Left cardiac atrium (tissue), 4 donors: ENCODE measurements at regions not wholly inside any gene's neighbourhood (a gene's known extent, or its start where the extent isn't known, plus 50 kb on each side); places are given as distances from the start of the nearest gene placed in this dataset.
A peak's percentile ranks its signal among the peaks of the same experiment; 100 is the strongest.

ENCODE experiments used
- ATAC-seq, 2 donors: fragments of 200-7000 bp; cut with Tn5 transposase; one replicate each; pipeline ENCODE4 v1.9.1; 2020; ENCODE audit warnings: mild to moderate bottlenecking in 2 of 2, moderate library complexity in 2 of 2
- DNase-seq: peaks from one replicate; pipeline ENCODE4 v3.0.0-alpha.2; 2020
- intact Hi-C, 2 donors: fragments of 100-400 bp; cut with DNase I; formaldehyde crosslinking; loops; one replicate each; pipeline versions ENCODE4 v1.14.1 to v1.15.1; 2022 to 2023
- donor health status: DM: no; HTN: yes; CAD: no.
- donor health status: DM: no; HTN: yes; CAD: no; lungs with severe emphysema.
- donor health status: DM: yes; HTN: yes; CAD: no.
- donor health status: Dilated cardiomyopathy.

DNA sequence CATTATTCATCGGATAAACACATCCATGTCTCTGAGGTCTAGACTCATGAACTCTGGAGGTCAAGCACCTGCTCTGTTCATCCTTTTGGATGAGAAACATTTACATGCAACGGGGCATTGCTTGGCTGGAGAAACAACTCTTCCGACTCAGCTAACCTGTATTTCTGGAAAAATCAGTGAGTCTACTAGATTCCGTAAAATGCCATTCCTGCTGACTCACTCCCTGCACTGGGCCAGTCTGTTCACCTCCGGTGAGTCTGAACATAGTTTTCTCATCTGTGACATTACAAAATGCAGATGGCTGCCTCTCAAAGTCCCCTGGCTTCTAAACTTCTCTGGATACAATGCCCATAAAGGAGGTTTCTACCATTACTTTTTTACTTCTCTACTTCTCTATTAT, 185.7 kb upstream of the HS3ST1 start:
- peak in 1 of 2 donors; percentile 54 for ATAC-seq

DNA sequence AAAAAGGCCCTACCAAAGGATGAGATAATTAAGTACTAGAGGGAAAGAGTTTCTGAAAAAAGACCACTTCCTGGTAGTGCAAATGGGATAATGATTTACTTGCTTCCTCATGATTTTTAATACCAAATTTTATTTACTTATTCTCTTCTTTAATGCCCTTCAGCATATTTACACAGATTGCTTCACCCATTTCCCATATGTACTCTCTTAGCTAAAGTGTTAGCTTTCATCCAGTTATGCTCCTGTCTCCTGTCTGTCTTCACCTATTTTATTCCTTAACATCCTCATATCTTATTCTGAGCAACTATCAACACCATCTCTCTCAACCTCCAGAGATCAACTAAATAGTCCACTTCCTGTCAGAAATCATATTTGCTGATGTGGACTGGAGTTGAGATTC, 183.2 kb upstream of the HS3ST1 start:
- no peak for DNase-seq
- intact Hi-C loops = no loop called here
- no peak for ATAC-seq

More for the DNA sequence above, 185.7 kb upstream of the HS3ST1 start:
- no peak for DNase-seq
- intact Hi-C loops = no loop called here

DNA sequence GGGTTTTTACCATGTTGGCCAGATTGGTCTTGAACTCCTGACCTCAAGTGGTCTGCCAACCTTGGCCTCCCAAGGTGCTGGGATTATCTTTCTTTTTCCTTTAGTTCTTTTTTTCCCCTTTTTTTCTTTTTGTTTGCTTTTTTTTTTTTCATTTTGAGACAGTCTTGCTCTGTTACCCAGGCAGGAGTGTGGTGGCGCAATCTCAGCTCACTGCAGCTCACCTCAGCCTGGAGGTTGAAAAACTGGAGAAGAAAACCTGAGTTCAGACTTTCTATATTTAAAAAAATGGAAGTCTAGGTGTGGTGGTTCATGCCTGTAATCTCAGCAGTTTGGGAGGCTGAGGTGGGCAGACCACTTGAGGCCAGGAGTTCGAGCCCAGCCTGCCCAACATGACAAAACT, 181.1 kb upstream of the HS3ST1 start:
- no peak for ATAC-seq
- intact Hi-C loops = no loop called here
- no peak for DNase-seq

DNA sequence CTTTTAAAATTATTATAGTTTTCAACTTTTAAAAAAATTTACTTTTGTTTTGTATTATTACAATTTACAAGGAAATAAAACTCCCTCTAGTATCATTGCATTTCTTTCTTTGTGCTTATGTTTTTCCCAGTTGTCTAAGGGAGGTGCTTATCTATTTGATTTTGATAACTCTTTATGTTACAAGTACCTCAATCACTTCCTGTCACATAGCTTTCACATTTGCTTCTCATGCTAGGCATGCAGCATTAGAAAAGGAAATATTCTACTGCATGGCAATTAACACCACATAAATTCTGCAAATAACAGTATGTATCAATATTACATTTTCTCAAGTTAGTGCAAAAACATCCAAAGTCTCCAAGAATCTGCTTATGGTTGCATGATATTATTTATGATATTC, 180.3 kb upstream of the HS3ST1 start:
- intact Hi-C loops = no loop called here
- DNase-seq (no peak), ATAC-seq (no peak)

DNA sequence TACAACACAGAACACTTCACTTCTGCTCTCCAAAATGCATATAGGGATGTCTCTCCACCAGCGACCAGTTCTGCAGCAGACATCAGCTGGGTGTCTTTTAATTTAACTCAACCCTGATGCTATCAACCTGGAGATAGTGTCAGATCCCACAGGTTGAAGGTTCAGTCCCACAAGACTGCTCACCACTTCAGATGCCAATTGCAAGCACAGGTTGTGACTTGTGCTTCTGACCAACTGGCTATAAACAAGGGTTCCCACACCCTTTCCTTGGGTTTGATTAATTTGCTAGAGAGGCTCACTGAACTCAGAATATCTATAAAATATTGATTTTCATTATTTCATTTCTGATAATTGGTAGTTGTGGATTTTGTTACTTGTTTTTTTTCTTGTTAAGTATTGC, 177.4 kb upstream of the HS3ST1 start:
- DNase-seq = no peak
- no peak for ATAC-seq
- intact Hi-C loops = no loop called here

DNA sequence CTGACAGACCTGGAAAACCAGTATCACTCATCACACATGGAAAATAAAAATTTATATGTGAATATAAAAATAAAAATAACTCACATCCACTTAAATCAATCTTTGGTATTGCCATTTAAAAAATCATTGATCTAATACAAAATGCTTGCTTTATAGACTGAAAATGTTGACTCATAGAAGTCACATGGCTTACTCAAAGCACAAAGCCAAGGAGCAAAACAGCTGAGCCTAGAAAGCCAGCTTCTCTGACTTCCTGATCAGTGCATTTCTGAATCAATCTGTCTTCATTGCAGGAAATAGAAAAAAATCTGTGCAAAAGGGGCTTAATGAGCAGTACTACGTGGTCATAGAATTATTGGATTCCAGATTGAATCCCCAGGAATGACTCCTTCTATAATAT, 176.9 kb upstream of the HS3ST1 start:
- intact Hi-C loops = no loop called here
- DNase-seq (no peak), ATAC-seq (no peak)

DNA sequence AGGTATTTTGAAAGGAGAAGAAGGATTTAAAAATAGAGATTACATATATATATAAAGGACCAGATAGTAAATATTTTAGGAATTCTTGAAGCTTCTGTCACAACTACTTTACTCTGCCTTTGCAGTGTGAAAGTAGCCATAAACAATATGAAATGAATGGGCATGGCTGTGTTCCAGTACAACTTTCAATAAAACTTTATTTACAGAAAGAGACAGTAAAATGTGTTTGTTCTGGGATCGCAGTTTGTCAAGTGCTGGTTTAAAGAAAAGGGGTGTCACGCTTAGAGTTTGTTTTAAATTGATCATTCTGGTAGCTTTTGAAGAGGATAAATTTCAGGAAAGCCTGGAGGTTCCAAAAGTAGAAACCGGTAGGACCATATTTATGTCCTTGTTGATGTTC, 176.1 kb upstream of the HS3ST1 start:
- no peak for DNase-seq
- intact Hi-C loops = no loop called here
- no peak for ATAC-seq

DNA sequence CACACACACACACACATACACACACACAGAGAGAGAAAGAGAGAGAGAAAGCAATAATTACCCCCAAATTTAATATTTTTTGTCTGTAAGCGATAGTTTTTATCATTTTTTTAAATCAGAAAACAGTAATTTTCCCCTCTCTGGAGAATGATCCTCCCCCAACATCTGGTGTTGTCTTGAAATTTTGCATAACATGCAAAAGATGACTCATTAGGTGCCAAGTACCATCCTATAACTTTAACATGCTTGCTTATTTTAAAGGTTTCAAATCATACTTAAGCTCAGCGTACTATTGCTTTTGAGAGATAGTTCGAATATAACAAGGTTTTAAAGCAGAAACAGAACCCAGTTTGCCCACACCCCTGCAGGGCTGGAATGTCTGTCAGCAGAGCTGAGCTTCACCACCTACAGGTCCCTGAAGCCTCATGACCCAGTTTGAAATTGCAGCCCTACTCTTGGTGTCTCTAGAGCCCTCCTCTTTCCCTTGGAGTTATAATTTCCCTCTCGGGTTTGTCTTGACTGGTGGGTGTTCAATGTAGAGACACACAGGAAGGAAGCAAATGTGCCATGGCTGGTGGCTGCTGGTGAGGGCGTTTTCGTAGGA, 175.0 kb upstream of the HS3ST1 start:
- DNase-seq (no peak), ATAC-seq (no peak)
- intact Hi-C loops = no loop called here

DNA sequence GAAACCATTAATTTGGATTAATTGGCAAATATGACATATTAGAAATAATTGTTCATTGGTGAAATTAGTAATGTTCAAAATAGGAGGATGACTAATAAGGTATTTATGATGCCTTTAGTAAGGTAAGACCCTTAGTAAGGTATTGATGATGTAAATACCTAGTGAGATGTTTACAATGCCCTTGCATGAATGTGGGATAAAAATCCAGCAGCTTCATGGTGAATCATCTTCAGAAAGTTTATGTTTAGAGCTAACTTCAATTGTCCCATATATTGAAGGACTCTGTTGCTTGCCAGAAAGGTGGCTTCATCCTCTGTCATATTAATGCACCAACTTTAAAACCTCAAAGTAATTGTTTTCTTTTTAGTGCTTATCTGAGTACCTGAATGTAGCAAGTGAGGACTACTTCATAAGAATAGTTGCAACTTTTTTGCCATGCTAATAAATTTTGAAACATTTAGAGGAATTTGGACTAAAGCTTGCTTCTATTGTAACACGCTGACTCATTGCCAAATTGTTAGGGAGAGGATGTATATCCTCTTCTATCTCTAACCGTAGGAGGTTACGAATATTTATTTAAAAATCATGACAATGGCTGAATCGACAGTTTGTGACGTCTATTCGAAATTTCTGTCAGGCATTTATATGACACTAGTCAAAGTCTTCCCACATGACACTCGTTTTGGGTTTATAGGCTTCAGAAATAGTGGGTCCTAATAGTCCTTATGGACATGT, 174.1 kb upstream of the HS3ST1 start:
- no peak for DNase-seq
- intact Hi-C loops = no loop called here
- ATAC-seq = no peak

DNA sequence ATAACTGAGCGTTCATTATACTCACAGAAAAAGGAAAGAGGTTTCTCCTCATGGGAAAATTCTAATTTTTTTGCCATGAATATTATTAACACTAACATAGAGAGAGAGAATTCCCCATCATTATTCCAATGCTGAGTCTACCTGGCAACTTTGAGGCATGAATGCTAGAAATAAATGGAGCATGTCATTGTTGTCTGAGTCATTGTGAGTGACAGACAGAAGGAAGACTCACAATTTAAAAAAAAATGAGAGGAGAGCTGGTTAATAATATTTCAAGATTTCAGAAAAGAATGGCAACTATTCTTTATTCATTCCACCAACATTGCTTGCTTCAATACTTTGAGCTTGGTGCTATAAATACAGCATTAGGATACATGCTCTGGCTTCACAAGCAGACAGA, 170.4 kb upstream of the HS3ST1 start:
- intact Hi-C loops = no loop called here
- no peak for ATAC-seq
- no peak for DNase-seq

DNA sequence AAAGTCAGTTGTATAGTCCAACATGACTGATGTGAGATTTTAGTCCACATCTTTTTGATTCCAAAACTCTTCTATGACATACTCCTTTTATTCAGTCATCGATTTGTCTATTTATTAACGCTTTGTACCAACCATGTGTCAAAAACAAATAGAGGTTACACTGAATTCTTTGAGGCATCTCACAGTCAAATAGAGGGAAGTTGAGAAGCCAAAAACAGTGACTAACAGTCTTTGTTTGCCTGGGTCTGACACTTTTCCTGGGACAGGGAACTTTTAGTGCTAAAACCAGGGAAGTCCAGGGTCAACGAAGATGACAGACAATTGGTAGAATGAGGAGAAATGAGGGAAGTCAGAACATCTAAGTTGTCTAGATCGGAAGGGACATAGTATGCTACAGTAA, 169.9 kb upstream of the HS3ST1 start:
- intact Hi-C loops = no loop called here

DNA sequence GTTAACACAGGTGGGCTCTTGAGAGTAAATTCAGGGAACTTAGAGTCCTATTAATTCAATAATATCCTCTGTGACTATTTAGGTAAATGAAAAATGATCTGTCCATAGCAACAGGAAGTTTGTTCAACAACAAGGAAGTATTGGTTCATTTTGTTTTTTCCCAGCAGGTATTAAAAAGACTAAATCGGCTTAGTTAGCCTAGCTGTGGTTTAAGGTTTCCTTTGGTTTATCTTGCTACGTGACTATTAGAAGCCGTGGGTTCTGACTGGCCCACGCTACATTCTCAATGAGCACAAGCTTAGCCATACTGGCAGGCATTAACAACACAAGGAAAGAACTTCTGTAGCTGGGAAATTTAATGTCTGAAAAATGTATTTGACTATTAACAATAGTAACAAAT, 168.8 kb upstream of the HS3ST1 start:
- no peak for ATAC-seq
- DNase-seq = no peak
- intact Hi-C loops = no loop called here

More for the DNA sequence above, 169.9 kb upstream of the HS3ST1 start:
- ATAC-seq (no peak), DNase-seq (no peak)

DNA sequence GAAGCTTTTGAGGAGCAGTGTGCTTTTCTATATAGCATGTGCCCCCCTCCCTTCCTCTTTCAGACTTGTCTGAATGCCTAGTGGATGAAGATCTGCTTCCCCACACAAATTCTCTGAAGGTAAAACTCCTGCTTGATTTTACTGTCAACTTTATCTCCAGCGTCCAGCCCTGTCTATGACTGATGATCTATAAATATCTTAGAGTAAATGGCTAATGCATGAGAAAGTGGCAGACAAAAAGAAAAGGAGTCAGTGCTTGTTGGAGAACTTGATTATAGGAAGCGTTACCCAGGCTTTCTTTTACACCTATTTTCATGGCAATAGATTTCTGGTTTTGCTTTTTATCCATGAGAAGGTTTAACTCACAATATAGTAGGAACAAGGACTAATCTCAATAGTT, 168.3 kb upstream of the HS3ST1 start:
- DNase-seq (no peak), ATAC-seq (peak in 1 of 2 donors; percentile 47)
- intact Hi-C loops = no loop called here

DNA sequence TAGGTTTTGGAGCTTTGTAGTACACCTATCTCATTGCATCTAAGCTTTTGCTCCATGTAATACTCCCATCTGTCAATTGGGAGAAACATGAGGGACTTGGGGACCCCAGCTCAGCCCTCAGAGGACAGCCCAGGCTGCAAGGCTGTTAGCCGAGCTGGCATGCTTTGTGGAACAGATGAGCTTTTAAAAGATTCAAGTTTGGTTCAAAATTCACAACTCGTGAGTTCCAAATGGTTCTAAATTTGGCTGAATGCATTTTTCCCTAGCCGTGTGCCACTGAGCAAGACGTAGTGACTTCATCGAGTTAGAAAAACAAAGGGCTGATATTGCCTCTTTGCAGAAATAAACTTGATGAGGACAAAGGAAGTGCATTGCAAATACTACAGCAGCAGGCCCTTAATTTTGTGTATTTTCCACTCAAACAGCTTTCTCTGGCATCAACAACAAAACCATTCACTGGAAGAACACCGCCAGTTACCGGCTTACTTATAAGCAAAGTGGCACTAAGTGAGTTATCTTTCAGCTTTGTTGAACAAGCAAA, 165.0 kb upstream of the HS3ST1 start:
- ATAC-seq (no peak), DNase-seq (no peak)
- intact Hi-C loops = no loop called here

DNA sequence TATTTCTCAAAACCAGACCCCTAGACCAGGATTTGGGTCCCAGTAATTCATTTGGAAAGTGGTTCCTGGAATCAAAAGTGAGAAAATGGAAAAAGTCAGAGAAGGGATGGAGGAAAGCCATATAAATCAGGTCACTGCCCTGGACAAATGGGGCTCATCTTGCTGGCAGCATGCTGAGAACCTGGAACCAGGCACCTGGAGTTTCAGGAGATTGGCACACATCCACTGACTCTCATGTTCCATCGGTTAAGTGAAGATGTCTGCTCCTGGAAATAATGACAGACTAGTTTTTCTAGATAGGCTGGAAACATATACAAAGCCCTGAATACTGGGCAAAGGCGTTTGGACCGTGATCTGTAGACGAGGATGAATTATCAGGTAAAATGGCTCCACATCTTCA, 163.6 kb upstream of the HS3ST1 start:
- ATAC-seq (no peak), DNase-seq (no peak)
- intact Hi-C loops = no loop called here

DNA sequence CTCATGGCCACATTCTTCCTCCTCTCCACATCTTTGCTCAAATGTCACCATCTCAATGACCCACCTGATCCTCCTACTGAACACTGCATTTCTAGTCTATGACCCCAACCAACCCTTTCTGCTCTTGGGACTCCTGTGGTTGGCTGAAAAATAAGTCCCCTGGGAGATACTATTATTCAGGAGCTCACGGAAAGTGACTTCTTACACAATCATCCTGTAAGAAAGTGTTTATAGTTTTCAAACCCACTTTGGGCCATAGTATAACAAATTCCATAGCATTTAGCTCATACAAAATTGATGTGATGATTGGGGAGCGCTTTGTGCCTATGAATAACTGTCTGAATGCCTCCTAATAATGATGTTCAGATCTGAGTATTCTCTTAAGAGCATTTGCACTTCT, 161.4 kb upstream of the HS3ST1 start:
- DNase-seq (no peak), ATAC-seq (no peak)
- intact Hi-C loops = no loop called here

DNA sequence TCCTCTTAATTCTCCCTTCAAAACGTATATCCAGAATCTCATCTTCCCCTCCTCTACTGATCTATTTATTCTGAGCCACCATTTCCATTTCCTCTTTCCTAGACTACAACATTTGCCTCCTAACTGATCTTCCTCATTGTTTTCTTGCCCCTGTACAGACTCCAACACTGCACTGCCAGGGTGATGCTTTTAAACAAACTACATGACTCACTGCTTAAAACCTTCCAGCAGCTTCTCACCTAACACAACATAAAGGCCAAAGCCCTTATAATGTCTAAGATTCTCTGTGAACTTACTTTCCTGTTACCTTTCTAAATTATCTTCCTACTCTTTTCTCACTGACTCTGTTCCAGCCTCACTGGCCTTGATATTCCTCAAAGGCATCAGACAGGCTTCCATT, 161.0 kb upstream of the HS3ST1 start:
- intact Hi-C loops = no loop called here
- DNase-seq (no peak), ATAC-seq (no peak)

DNA sequence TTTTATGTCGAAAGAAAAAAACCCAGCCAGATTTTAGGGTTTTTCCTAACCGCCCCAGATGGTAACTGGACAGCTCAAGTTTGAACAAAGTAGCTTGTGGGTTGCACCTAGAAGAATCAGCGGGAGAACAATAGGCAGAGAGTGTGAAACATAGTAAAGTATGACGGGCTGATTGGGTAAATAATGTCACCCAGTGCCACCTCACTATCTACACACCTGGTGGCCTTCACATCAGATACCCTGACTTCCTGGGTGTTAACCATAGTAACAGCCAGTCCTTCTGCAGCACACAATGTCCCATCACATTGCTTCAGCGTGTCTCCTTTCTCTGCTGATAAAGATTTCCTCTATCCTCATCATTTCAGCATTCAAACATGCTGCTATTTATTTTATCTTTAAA, 159.1 kb upstream of the HS3ST1 start:
- intact Hi-C loops = no loop called here
- DNase-seq (no peak), ATAC-seq (no peak)

DNA sequence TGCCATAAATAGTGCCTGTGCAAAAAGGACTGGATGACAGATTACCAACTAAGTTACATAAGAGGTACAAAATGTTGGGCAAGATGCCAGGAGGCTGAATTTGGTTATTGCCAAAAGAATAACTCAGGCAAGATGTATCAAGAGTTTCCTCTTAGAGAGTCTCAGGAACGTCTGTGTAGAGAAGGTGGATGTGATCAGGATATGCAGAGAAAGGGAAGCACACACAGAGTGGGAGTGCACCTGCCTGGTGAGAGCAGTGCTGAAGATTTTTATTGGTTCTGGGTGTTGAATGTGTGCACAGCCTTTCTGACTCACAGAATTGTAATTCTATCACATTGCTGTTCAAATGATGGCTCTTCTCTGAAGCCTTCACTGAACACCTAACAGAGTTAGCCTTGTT, 156.8 kb upstream of the HS3ST1 start:
- peak in 1 of 2 donors; percentile 26 for ATAC-seq
- no peak for DNase-seq
- intact Hi-C loops = no loop called here

DNA sequence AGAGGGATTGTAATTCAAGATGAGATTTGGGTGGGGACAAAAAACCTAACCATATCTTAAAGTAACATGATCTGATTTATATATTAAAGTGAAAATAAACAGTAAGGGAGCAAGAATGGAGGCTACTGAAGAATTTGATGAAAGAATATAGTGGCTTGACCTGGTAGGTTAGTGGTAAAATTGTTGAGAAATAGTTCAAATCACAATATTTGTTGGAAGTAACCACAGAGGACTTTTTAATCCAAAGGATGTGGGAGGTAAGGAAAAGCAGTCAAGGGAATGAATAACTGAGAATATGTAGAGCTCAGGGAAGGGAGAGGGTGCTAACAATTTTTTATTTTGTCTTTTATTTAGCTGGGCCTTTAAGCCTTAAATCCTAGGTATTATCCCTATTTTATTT, 139.8 kb upstream of the HS3ST1 start:
- intact Hi-C loops = no loop called here
- ATAC-seq (no peak), DNase-seq (no peak)

DNA sequence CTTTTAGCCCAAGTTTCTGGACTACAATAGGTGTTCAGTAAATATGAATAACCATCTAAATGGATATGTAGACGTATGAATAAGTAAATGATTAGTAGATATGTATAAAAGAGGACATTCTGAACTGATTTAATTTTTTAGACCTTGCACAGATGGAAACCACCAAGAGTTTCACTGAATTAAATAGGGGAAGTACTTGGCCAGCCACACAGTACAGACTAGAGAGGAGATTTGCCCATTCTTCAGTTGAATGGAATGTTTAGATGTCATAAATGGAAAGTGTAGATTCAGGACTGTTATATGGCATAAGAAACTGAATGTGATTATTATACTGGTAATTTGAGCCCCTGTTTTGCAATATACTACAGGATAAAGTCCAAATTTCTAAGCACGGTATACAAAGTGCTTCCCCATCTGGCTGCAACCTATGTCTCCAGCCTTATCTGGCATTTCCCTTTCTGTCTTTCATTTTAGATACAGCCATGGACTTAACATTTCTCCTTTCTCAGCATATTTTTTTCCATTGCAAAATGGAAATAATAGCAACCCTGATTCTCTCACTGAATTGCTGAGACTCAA, 137.8 kb upstream of the HS3ST1 start:
- DNase-seq = no peak
- ATAC-seq = no peak
- intact Hi-C loops = no loop called here
